ENCODE measurements at regions not wholly inside any gene's neighbourhood (a gene's known extent, or its start where the extent isn't known, plus 50 kb on each side); places are given as distances from the start of the nearest gene placed in this dataset.

DNA sequence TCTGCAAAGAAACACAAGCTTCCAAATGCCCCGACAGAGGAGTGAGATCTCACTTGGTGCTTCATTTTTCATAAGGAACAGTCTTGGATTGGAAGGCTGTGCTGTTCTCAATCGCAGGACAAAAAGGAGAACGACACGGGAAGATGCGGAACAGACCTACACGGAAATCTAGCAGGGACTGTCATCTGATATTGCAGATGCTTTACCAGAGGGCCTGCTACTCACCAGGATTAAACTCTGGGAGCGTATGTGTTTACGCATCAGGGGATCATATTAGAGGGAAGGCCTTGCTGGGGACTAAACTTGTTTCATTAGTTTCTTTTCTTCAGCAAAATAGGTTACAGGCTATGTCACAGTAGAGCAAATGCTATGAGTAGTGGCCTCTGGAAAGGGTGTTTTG lies 82.8 kb upstream of the EEPD1 start (continued):
- no peak for TF ChIP-seq RFX1 (IDR thresholded peaks at IDR 0.05)
- no peak for TF ChIP-seq BRD4 (IDR thresholded peaks at IDR 0.05)

DNA sequence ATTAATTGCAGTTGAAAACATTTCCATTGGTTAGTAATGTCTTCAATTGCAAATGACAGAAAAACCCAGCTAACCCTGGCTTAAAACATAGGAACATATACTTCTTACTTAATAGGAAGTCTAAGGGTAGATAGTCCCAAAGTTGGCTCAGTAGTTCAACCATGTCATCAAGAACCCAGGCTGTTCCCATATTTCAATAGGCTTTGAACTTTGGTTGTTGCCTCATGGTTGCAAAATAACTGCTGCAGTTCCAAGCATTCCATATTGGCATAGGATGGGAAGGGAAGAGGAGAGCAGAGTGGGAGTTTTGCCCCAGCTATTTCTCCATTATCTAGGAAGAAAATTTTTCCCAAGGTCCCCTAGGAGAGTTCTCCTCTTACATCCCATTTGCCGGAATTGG lies 81.4 kb upstream of the EEPD1 start:
- WGBS (ENCODE audit: insufficient coverage, low coverage, missing lambda C conversion rate): 0% methylated on average over 1 of the region's 1 CpG
- no peaks in the 10 kb centered on the region for H4K20me1 ChIP-seq (replicated peaks; ENCODE audit: control insufficient read depth, insufficient read depth, low read length)
- peaks cover 6 to 30% of the 10 kb centered on the region in 2 experiments for H3K27me3 ChIP-seq (ENCODE audit: control insufficient read depth in 2 of 2, insufficient read depth in 2 of 2, low read length in 2 of 2)
- H3K36me3 ChIP-seq (ENCODE audit: control insufficient read depth, insufficient read depth, low read length): no peaks in the 10 kb centered on the region
- in situ Hi-C loops (cut with MboI): no loop called here
- CTCF ChIA-PET (ENCODE audit: low intra/inter-chr PET ratio): no interaction called here
- FAIRE-seq (no peak), DNase-seq (ENCODE audit: extremely low read depth in 1 of 4, low spot score in 3 of 4) (no peak), ATAC-seq (no peak)
- POLR2A ChIA-PET: no interaction called here
- H3K4me1 ChIP-seq (replicated peaks in 1 of 2; ENCODE audit: control insufficient read depth in 2 of 2, insufficient read depth in 2 of 2, low read length in 2 of 2): no peaks in the 10 kb centered on the region
- no peak overlapping the region for H3K4me2 ChIP-seq (ENCODE audit: insufficient read depth, low read length)
- no peak overlapping the region for H3K9ac ChIP-seq (ENCODE audit: insufficient read depth in 1 of 2, low read depth in 2 of 2, low read length in 2 of 2)
- no TSS peak for BruUV-seq (replicated peaks)
- intact Hi-C loops (cut with micrococcal nuclease): no loop called here
- H3K79me2 ChIP-seq (ENCODE audit: control insufficient read depth, insufficient read depth, low read length): no peaks in the 10 kb centered on the region
- no peaks in the 10 kb centered on the region for H3K9me3 ChIP-seq (replicated peaks; ENCODE audit: control insufficient read depth, insufficient read depth, low read depth, low read length)
- no peak overlapping the region for H3K4me3 ChIP-seq
- no peak overlapping the region for H3K27ac ChIP-seq (ENCODE audit: extremely low read depth, low read depth, low read length)
- no peak overlapping the region for H2AFZ ChIP-seq (ENCODE audit: low read depth, low read length)
- H3K9me1 ChIP-seq (ENCODE audit: control insufficient read depth, insufficient read depth, low read length): no peaks in the 10 kb centered on the region
- TF ChIP-seq ESRRB (CRISPR knock-in tag; IDR thresholded peaks at IDR 0.05; ENCODE audit: borderline replicate concordance): no peak
- TF ChIP-seq, protein P1, sequence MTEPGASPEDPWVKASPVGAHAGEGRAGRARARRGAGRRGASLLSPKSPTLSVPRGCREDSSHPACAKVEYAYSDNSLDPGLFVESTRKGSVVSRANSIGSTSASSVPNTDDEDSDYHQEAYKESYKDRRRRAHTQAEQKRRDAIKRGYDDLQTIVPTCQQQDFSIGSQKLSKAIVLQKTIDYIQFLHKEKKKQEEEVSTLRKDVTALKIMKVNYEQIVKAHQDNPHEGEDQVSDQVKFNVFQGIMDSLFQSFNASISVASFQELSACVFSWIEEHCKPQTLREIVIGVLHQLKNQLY (CRISPR knock-in tag; conservative IDR thresholded peaks at IDR 0.05): no peak
- no peak for TF ChIP-seq ETV5 (CRISPR knock-in tag; IDR thresholded peaks at IDR 0.05; ENCODE audit: low read depth)
- TF ChIP-seq ZNF316 (IDR thresholded peaks at IDR 0.05): no peak
- TF ChIP-seq STAT6 (CRISPR knock-in tag; IDR thresholded peaks at IDR 0.05): no peak
- TF ChIP-seq ILF3 (IDR thresholded peaks at IDR 0.05; ENCODE audit: borderline replicate concordance): no peak
- TF ChIP-seq CHAMP1 (IDR thresholded peaks at IDR 0.05): no peak
- TF ChIP-seq FOXA3 (CRISPR knock-in tag; conservative IDR thresholded peaks at IDR 0.05 in 1 of 2, IDR thresholded peaks at IDR 0.05 in 1 of 2): no peak
- TF ChIP-seq, protein P2, sequence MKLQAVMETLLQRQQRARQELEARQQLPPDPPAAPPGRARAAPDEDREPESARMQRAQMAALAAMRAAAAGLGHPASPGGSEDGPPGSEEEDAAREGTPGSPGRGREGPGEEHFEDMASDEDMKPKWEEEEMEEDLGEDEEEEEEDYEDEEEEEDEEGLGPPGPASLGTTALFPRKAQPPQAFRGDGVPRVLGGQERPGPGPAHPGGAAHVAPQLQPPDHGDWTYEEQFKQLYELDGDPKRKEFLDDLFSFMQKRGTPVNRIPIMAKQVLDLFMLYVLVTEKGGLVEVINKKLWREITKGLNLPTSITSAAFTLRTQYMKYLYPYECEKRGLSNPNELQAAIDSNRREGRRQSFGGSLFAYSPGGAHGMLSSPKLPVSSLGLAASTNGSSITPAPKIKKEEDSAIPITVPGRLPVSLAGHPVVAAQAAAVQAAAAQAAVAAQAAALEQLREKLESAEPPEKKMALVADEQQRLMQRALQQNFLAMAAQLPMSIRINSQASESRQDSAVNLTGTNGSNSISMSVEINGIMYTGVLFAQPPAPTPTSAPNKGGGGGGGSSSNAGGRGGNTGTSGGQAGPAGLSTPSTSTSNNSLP (IDR thresholded peaks at IDR 0.05; ENCODE audit: borderline replicate concordance, low read depth, low read length): no peak
- TF ChIP-seq SLC30A9 (CRISPR knock-in tag; IDR thresholded peaks at IDR 0.05): no peak
- TF ChIP-seq ZNF23 (CRISPR knock-in tag; IDR thresholded peaks at IDR 0.05): no peak
